Epithelial cell of esophagus (primary cell): ENCODE measurements at regions not wholly inside any gene's neighbourhood (a gene's known extent, or its start where the extent isn't known, plus 50 kb on each side); places are given as distances from the start of the nearest gene placed in this dataset.
A peak's percentile ranks its signal among the peaks of the same experiment; 100 is the strongest.

Experiments
- DNase-seq: peaks from one replicate; pipeline ENCODE4 v3.0.0; 2010; ENCODE audit warnings: low read depth
- H3K4me3 ChIP-seq: 2 replicates; pipeline ENCODE4 v1.5.1; 2011; ENCODE audit warnings: mild to moderate bottlenecking, low read length, control low read depth
- CTCF ChIP-seq: IDR thresholded peaks from 2 replicates; pipeline ENCODE4 v1.5.1; 2011; ENCODE audit warnings: low read depth, mild to moderate bottlenecking, low read length, control low read depth, inconsistent platforms; ENCODE audit not compliant: insufficient read depth; ENCODE audit errors: missing control alignments

- no peak for DNase-seq
- no peak for TF ChIP-seq CTCF
- H3K4me3 ChIP-seq, result no peak overlapping the region
These were observed 486.0 kb upstream of the HTR2C start for GRCh38 chrX:114097866-114098265.

DNA sequence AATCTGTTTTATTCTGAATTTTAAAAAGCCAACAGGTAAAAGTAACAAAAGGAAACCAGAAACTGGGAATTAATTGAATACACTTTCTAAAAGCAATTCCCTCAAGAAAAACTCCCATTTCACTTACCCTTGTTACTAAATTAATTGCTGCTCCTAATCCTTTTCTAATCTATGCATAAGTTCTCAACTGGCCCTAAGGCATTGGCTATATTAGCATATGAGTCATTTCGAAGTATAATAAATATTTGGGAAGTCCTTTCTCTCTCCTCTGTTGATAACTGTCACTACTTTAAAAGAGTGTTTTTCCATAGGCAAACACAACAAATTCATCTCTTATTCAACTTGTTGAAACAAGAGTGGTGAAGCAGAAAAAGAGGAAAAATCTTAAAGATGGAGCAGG lies 486.5 kb upstream of the HTR2C start:
- no peak overlapping the region for H3K4me3 ChIP-seq
- DNase-seq, result peak; percentile 1
- no peak for TF ChIP-seq CTCF

DNA sequence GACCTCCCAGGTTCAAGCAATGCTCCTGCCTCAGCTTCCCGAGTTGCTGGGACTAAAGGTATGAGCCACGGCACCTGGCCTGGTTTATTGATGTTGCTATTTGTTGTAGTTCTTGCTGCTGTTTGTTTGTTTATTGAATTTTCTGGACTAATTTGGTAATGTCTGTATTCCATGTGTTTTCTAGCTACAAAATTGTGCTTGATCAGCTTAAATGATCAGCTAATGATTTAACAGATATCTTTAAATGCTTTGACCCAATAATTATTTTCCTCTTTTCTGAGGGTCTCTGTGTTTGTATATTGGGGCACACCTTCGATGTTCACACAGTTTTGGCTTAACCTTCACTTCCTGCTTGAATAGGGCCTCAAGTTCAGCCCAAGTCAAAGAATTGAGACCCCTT lies 488.1 kb upstream of the HTR2C start:
- no peak overlapping the region for H3K4me3 ChIP-seq
- no peak for TF ChIP-seq CTCF

GRCh38 chrX:114087543-114087942 lies 496.3 kb upstream of the HTR2C start:
- no peak overlapping the region for H3K4me3 ChIP-seq
- TF ChIP-seq CTCF, result no peak
- no peak for DNase-seq

More for the DNA sequence above, 488.1 kb upstream of the HTR2C start:
- no peak for DNase-seq

GRCh38 chrX:114077773-114078172 lies 506.1 kb upstream of the HTR2C start:
- no peak for TF ChIP-seq CTCF
- DNase-seq, result no peak
- no peak overlapping the region for H3K4me3 ChIP-seq

GRCh38 chrX:114075073-114075673 lies 508.7 kb upstream of the HTR2C start:
- no peak for TF ChIP-seq CTCF
- DNase-seq, result no peak
- no peak overlapping the region for H3K4me3 ChIP-seq

DNA sequence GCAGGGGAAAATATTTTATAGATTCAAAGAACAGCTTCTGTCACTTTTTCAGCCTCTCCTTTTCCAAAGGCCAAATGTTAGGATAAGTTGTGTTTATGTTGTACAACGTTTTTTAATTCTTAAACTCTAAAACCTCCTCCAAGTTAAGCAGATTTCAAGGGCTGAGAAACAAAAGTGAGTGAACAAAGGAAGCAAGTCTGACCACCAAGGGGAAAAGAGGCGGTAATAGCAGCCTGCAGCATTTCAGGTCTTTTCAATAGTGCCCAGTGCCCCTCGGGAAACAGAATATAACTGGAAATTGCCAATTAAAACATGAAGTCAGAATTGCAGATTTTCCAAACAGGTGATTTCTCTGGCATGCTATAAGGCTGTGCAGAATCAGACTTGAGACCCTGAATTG lies 510.0 kb upstream of the HTR2C start:
- no peak overlapping the region for H3K4me3 ChIP-seq
- TF ChIP-seq CTCF, result no peak
- no peak for DNase-seq
